Keratinocyte (primary cell): ENCODE measurements at regions not wholly inside any gene's neighbourhood (a gene's known extent, or its start where the extent isn't known, plus 50 kb on each side); places are given as distances from the start of the nearest gene placed in this dataset.

Experiments used
- CTCF ChIP-seq, 3 experiments: IDR thresholded peaks in 1 of 3; conservative IDR thresholded peaks in 1 of 3; optimal IDR thresholded peaks in 1 of 3; 2 replicates in 2 of 3; 3 replicates in 1 of 3; pipeline versions ENCODE3 to v1.5.1; 2011; ENCODE audit warnings: low read length in 3 of 3, mild to moderate bottlenecking in 3 of 3, moderate library complexity in 2 of 3, control low read depth in 1 of 3, inconsistent platforms in 1 of 3; ENCODE audit not compliant: insufficient read depth in 2 of 3; ENCODE audit errors: extremely low read depth in 1 of 3
- EZH2 ChIP-seq: IDR thresholded peaks from one replicate; pipeline ENCODE4 v1.6.1; 2012; ENCODE audit warnings: inconsistent platforms, mild to moderate bottlenecking, low read length, moderate library complexity

DNA sequence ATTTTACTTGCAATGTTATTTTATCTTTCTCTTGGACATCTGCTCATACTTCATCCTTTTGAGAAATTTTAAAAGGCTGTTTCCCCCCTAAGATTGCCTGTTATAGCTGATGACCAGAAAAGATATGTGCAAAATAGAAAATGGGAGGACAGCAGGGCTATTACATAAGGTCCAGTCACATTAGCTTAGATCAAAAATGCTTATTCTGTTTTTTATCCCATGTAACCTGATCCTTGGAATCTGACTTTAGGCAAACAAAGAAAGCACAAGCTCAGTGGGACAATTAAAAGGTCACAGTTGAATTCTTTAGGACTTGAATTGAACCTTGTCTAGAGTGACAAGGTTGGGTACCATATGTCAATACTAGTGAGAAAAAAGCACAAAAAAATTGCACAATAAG is 65.1 kb upstream of the TRHDE start:
- no peak for TF ChIP-seq CTCF (optimal IDR thresholded peaks at IDR 0.05 in 1 of 3, IDR thresholded peaks at IDR 0.05 in 1 of 3, conservative IDR thresholded peaks at IDR 0.05 in 1 of 3; ENCODE audit: extremely low read depth in 1 of 3, insufficient read depth in 2 of 3, low read length in 3 of 3)
- TF ChIP-seq EZH2, result no peak
